ENCODE measurements at regions not wholly inside any gene's neighbourhood (a gene's known extent, or its start where the extent isn't known, plus 50 kb on each side); places are given as distances from the start of the nearest gene placed in this dataset.

DNA sequence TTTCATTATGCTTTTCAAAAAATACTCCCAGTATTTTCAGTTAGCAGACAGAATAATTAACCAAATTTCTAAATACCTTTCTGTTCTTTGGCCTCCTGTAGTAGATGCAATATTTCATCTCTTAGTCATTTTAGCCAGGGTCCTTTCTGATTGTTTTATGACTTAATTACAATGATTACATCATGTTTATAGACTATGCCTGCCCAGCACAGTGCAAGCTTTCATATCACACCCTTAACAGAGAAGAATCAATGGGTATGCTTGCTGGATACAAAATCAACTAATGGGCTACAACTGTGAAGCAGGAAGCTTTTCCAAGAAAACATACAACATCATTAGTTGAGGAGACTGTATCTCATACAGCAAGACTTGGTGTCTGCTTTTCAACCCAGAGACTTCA lies 119.8 kb upstream of the NRSN1 start:
- TF ChIP-seq RAD21 (conservative IDR thresholded peaks at IDR 0.05): no peak
- TF ChIP-seq, protein P1, sequence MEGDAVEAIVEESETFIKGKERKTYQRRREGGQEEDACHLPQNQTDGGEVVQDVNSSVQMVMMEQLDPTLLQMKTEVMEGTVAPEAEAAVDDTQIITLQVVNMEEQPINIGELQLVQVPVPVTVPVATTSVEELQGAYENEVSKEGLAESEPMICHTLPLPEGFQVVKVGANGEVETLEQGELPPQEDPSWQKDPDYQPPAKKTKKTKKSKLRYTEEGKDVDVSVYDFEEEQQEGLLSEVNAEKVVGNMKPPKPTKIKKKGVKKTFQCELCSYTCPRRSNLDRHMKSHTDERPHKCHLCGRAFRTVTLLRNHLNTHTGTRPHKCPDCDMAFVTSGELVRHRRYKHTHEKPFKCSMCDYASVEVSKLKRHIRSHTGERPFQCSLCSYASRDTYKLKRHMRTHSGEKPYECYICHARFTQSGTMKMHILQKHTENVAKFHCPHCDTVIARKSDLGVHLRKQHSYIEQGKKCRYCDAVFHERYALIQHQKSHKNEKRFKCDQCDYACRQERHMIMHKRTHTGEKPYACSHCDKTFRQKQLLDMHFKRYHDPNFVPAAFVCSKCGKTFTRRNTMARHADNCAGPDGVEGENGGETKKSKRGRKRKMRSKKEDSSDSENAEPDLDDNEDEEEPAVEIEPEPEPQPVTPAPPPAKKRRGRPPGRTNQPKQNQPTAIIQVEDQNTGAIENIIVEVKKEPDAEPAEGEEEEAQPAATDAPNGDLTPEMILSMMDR (IDR thresholded peaks at IDR 0.05; ENCODE audit: poor library complexity, severe bottlenecking): no peak
- TF ChIP-seq EP300 (conservative IDR thresholded peaks at IDR 0.05; ENCODE audit: poor library complexity, severe bottlenecking): no peak
- no peak for TF ChIP-seq SMC3 (conservative IDR thresholded peaks at IDR 0.05; ENCODE audit: poor library complexity)
- TF ChIP-seq POLR2AphosphoS5 (IDR thresholded peaks at IDR 0.05): no peak

All from neural cell (in vitro differentiated cells).